ENCODE measurements at regions not wholly inside any gene's neighbourhood (a gene's known extent, or its start where the extent isn't known, plus 50 kb on each side); places are given as distances from the start of the nearest gene placed in this dataset.

DNA sequence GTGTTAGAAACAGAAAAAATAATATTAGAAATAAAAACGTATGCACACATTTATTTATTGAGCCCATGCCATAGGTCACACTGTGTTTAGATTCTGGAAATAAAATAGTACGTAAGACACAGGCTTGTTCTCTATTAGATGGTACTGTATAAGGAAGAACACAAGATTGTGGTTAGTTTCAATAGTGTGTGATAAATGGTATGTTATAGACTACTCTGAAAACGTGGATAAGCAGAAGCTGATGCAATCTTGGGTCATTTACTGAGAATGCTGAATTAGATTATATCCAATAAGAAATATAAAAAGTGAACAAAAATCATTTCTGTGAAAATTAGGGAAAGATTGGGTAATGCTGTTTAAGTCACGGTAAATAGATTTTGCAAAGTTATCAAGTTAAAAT is 1456.4 kb upstream of the ACO1 start:
- dilution Hi-C loops (cut with MboI; ENCODE audit: extremely low pct_ligation_motif_present, low sequenced_read_pairs): no loop called here
- H3K36me3 ChIP-seq (ENCODE audit: control insufficient read depth in 2 of 2, extremely low read depth in 1 of 2, insufficient read depth in 2 of 2, low read length in 2 of 2): no peaks in the 10 kb centered on the region
- no peaks in the 10 kb centered on the region for H3K27me3 ChIP-seq (ENCODE audit: control insufficient read depth, extremely low read depth, insufficient read depth, low read length)
- H3K79me2 ChIP-seq (ENCODE audit: control insufficient read depth, insufficient read depth, low read length): no peaks in the 10 kb centered on the region
- no peaks in the 10 kb centered on the region for H3K9me3 ChIP-seq (ENCODE audit: control insufficient read depth, low read depth, low read length)
- DNase-seq (ENCODE audit: low read depth, low spot score) (no peak), FAIRE-seq (no peak)
- H2AFZ ChIP-seq (ENCODE audit: control insufficient read depth, low read length): no peak overlapping the region
- no peak overlapping the region for H3K9ac ChIP-seq (ENCODE audit: control insufficient read depth, extremely low read depth, insufficient read depth, low read length)
- TF ChIP-seq, protein P1, sequence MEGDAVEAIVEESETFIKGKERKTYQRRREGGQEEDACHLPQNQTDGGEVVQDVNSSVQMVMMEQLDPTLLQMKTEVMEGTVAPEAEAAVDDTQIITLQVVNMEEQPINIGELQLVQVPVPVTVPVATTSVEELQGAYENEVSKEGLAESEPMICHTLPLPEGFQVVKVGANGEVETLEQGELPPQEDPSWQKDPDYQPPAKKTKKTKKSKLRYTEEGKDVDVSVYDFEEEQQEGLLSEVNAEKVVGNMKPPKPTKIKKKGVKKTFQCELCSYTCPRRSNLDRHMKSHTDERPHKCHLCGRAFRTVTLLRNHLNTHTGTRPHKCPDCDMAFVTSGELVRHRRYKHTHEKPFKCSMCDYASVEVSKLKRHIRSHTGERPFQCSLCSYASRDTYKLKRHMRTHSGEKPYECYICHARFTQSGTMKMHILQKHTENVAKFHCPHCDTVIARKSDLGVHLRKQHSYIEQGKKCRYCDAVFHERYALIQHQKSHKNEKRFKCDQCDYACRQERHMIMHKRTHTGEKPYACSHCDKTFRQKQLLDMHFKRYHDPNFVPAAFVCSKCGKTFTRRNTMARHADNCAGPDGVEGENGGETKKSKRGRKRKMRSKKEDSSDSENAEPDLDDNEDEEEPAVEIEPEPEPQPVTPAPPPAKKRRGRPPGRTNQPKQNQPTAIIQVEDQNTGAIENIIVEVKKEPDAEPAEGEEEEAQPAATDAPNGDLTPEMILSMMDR (optimal IDR thresholded peaks at IDR 0.05 in 1 of 3, IDR thresholded peaks at IDR 0.05 in 1 of 3, conservative IDR thresholded peaks at IDR 0.05 in 1 of 3; ENCODE audit: extremely low read depth in 1 of 3, insufficient read depth in 2 of 3, low read length in 3 of 3): no peak
- no peak for TF ChIP-seq EZH2 (IDR thresholded peaks at IDR 0.05; ENCODE audit: low read length)
- no peak overlapping the region for H3K4me3 ChIP-seq (ENCODE audit: control insufficient read depth in 2 of 3, extremely low read depth in 1 of 3, insufficient read depth in 2 of 3, low read depth in 1 of 3, low read length in 3 of 3)
- no peaks in the 10 kb centered on the region for H4K20me1 ChIP-seq (ENCODE audit: control insufficient read depth, extremely low read depth, insufficient read depth, low read length)
- H3K27ac ChIP-seq (ENCODE audit: control insufficient read depth, insufficient read depth, low read length): no peak overlapping the region
- no peak overlapping the region for H3K4me2 ChIP-seq (ENCODE audit: control insufficient read depth, extremely low read depth, insufficient read depth, low read depth, low read length)
- no peaks in the 10 kb centered on the region for H3K9me1 ChIP-seq (ENCODE audit: control insufficient read depth, extremely low read depth, insufficient read depth, low read length)
- no peaks in the 10 kb centered on the region for H3K4me1 ChIP-seq (ENCODE audit: control insufficient read depth, extremely low read depth, insufficient read depth, low read length)

DNA sequence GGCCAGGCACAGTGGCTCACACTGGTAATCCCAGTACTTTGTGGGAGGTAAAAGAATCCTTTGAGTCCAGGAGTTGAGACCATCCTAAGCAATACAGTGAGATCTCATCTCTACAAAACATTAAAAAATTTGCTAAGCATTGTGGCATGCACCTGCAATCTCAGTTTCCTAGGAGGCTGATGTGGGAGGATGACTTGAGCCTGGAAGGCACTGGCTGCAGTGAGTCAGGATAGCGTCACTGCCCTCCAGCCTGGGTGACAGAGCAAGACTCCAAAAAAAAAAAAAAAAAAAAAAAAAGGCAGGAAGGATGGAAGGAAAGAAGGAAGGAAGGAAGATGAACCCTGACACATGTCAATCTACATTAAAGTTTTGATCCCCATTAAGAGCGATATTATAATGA is 1452.2 kb upstream of the ACO1 start:
- no peaks in the 10 kb centered on the region for H3K9me1 ChIP-seq (ENCODE audit: control insufficient read depth, extremely low read depth, insufficient read depth, low read length)
- DNase-seq (ENCODE audit: low read depth, low spot score): no peak
- H3K9me3 ChIP-seq (ENCODE audit: control insufficient read depth, low read depth, low read length): no peaks in the 10 kb centered on the region

More for the DNA sequence above, 1452.2 kb upstream of the ACO1 start:
- Histone ChIP-seq H3K4me3 (ENCODE audit: control insufficient read depth in 2 of 3, extremely low read depth in 1 of 3, insufficient read depth in 2 of 3, low read depth in 1 of 3, low read length in 3 of 3) (no peak overlapping the region), H3K4me1 (ENCODE audit: control insufficient read depth, extremely low read depth, insufficient read depth, low read length) (no peaks in the 10 kb centered on the region), H2AFZ (ENCODE audit: control insufficient read depth, low read length) (no peak overlapping the region), H3K27ac (ENCODE audit: control insufficient read depth, insufficient read depth, low read length) (no peak overlapping the region), H3K36me3 (ENCODE audit: control insufficient read depth in 2 of 2, extremely low read depth in 1 of 2, insufficient read depth in 2 of 2, low read length in 2 of 2) (no peaks in the 10 kb centered on the region), H3K27me3 (ENCODE audit: control insufficient read depth, extremely low read depth, insufficient read depth, low read length) (no peaks in the 10 kb centered on the region), H3K79me2 (ENCODE audit: control insufficient read depth, insufficient read depth, low read length) (no peaks in the 10 kb centered on the region), H4K20me1 (ENCODE audit: control insufficient read depth, extremely low read depth, insufficient read depth, low read length) (no peaks in the 10 kb centered on the region), H3K4me2 (ENCODE audit: control insufficient read depth, extremely low read depth, insufficient read depth, low read depth, low read length) (no peak overlapping the region), H3K9ac (ENCODE audit: control insufficient read depth, extremely low read depth, insufficient read depth, low read length) (no peak overlapping the region)
- FAIRE-seq: no peak
- dilution Hi-C loops (cut with MboI; ENCODE audit: extremely low pct_ligation_motif_present, low sequenced_read_pairs): no loop called here
- TF ChIP-seq EZH2 (IDR thresholded peaks at IDR 0.05; ENCODE audit: low read length): no peak
- TF ChIP-seq, protein P1 (optimal IDR thresholded peaks at IDR 0.05 in 1 of 3, IDR thresholded peaks at IDR 0.05 in 1 of 3, conservative IDR thresholded peaks at IDR 0.05 in 1 of 3; ENCODE audit: extremely low read depth in 1 of 3, insufficient read depth in 2 of 3, low read length in 3 of 3): no peak

All from keratinocyte (primary cell).